HepG2 (cell line): ENCODE measurements at regions not wholly inside any gene's neighbourhood (a gene's known extent, or its start where the extent isn't known, plus 50 kb on each side); places are given as distances from the start of the nearest gene placed in this dataset.

Source experiments
- ATAC-seq: fragments of 200-7000 bp; cut with Tn5 transposase; 3 replicates; pipeline ENCODE4 v1.9.1; 2020; ENCODE audit warnings: mild to moderate bottlenecking, moderate library complexity
- BruUV-seq: library from RNA; stranded (reverse); fragments of 400-500 nt; replicated peaks from 2 replicates; lab custom pipeline; 2021; lab: Mats Ljungman, UMichigan
- CTCF ChIA-PET: fragments of 300-600 bp; formaldehyde crosslinking; extraction: SDS; loops from one replicate; lab custom pipeline; 2021; ENCODE audit warnings: low total read pairs, inconsistent platforms, low intra/inter-chr PET ratio; lab: Yijun Ruan, JAX
- POLR2A ChIA-PET: fragments of 350-600 bp; sonication (Branson Sonifier 250); formaldehyde crosslinking; loops from one replicate; lab custom pipeline; 2020; ENCODE audit warnings: antibody characterized with exemption, inconsistent platforms; lab: Yijun Ruan, JAX
- DNase-seq: peaks from one replicate; pipeline ENCODE4 v3.0.0-alpha.2; 2015; ENCODE audit warnings: low spot score
- FAIRE-seq: peaks from 3 replicates; lab custom pipeline; 2011; peaks lifted over from hg19 to GRCh38; lab: Jason Lieb, UNC
- H2AFZ ChIP-seq: one replicate; pipeline ENCODE4 v1.6.1; 2011; ENCODE audit warnings: low read length, inconsistent platforms
- H3K27ac ChIP-seq: fragments of 300-600 bp; 3 replicates; pipeline ENCODE4 v1.8.0; 2011; ENCODE audit warnings: mixed run types, mild to moderate bottlenecking, mixed read lengths, low read length, inconsistent platforms; ENCODE audit not compliant: insufficient read depth; ENCODE audit errors: extremely low read length
- H3K27me3 ChIP-seq, 2 experiments: fragments of 200-600 bp in 1 of 2; 2 replicates in 1 of 2; 3 replicates in 1 of 2; pipeline versions ENCODE4 v1.6.0 to v1.8.0; 2011; ENCODE audit warnings: low read length in 2 of 2, mild to moderate bottlenecking in 2 of 2, moderate library complexity in 2 of 2, inconsistent platforms in 1 of 2; ENCODE audit not compliant: insufficient read depth in 2 of 2, control insufficient read depth in 1 of 2
- H3K36me3 ChIP-seq, 2 experiments: fragments of 200-600 bp in 1 of 2; replicated peaks in 1 of 2; 2 replicates in 1 of 2; 3 replicates in 1 of 2; pipeline versions ENCODE4 v1.5.1 to v1.8.0; 2011; ENCODE audit warnings: low read length in 2 of 2, inconsistent platforms in 1 of 2; ENCODE audit not compliant: insufficient read depth in 2 of 2, control insufficient read depth in 1 of 2
- H3K4me1 ChIP-seq: 2 replicates; pipeline ENCODE4 v1.5.1; 2012; ENCODE audit warnings: low read length, inconsistent platforms; ENCODE audit not compliant: insufficient read depth
- H3K4me2 ChIP-seq: 2 replicates; pipeline ENCODE4 v1.6.0; 2011; ENCODE audit warnings: low read depth, low read length, inconsistent platforms
- H3K4me3 ChIP-seq, 3 experiments: fragments of 200-600 bp in 1 of 3; sonication (generic), shearing (Covaris generic) in 1 of 3; replicated peaks in 1 of 3; 2 replicates each; pipeline ENCODE4 v1.5.1; 2011 to 2016; ENCODE audit warnings: low read length in 3 of 3, inconsistent platforms in 2 of 3, low read depth in 2 of 3, mild to moderate bottlenecking in 2 of 3, control low read depth in 1 of 3, mixed read lengths in 1 of 3; ENCODE audit not compliant: insufficient read depth in 1 of 3
- H3K79me2 ChIP-seq: one replicate; pipeline ENCODE4 v1.6.1; 2011; ENCODE audit warnings: low read length, inconsistent platforms; ENCODE audit not compliant: insufficient read depth
- H3K9ac ChIP-seq: 2 replicates; pipeline ENCODE4 v1.6.0; 2011; ENCODE audit warnings: mild to moderate bottlenecking, low read depth, low read length, inconsistent platforms; ENCODE audit not compliant: insufficient read depth
- H3K9me3 ChIP-seq: 2 replicates; pipeline ENCODE4 v1.5.1; 2012; ENCODE audit warnings: mild to moderate bottlenecking, low read length
- H4K20me1 ChIP-seq: 2 replicates; pipeline ENCODE4 v1.6.0; 2011; ENCODE audit warnings: inconsistent platforms, mild to moderate bottlenecking, low read length, moderate library complexity; ENCODE audit not compliant: insufficient read depth
- MED8 ChIP-seq: sonication (generic); formaldehyde crosslinking; IDR thresholded peaks from 2 replicates; pipeline ENCODE4 v1.8.1; 2023; ENCODE audit warnings: mild to moderate bottlenecking, missing genetic modification reagents; ENCODE audit not compliant: insufficient replicate concordance
- NCOA5 ChIP-seq: sonication (generic); formaldehyde crosslinking; IDR thresholded peaks from 2 replicates; pipeline ENCODE4 v1.4.0; 2020; ENCODE audit warnings: missing genetic modification reagents
- PAF1 ChIP-seq: IDR thresholded peaks from 2 replicates; pipeline ENCODE4 v1.6.1; 2016; ENCODE audit warnings: missing genetic modification reagents, missing compliant biosample characterization
- TBL1XR1 ChIP-seq: fragments of 150-350 bp; IDR thresholded peaks from 2 replicates; pipeline ENCODE4 v1.6.1; 2014; ENCODE audit warnings: borderline replicate concordance, low read length; ENCODE audit not compliant: partially characterized antibody
- ZBTB44 ChIP-seq: sonication (generic); formaldehyde crosslinking; IDR thresholded peaks from 2 replicates; pipeline ENCODE4 v1.4.0; 2020; ENCODE audit warnings: missing genetic modification reagents
- ZFP91 ChIP-seq: sonication (generic); formaldehyde crosslinking; IDR thresholded peaks from 2 replicates; pipeline ENCODE4 v1.9.0; 2022; ENCODE audit warnings: missing genetic modification reagents, mild to moderate bottlenecking, borderline replicate concordance
- ZNF253 ChIP-seq: sonication (generic); formaldehyde crosslinking; IDR thresholded peaks from 2 replicates; pipeline ENCODE4 v1.8.0; 2022; ENCODE audit warnings: mild to moderate bottlenecking, missing genetic modification reagents, borderline replicate concordance
- ZNF878 ChIP-seq: sonication (generic); formaldehyde crosslinking; IDR thresholded peaks from 2 replicates; pipeline ENCODE4 v1.8.1; 2023; ENCODE audit warnings: mild to moderate bottlenecking, missing genetic modification reagents, moderate library complexity
- WGBS: methylation state at CpG from one replicate; pipeline ENCODE4 v1.1.6; 2017; ENCODE audit warnings: low lambda C conversion rate; 5-methylcytosine and 5-hydroxymethylcytosine counted together
- in situ Hi-C: cut with HindIII; loops from 2 replicates; pipeline ENCODE4 v1.10.0; 2017; ENCODE audit warnings: low pct_unique_long_range_greater_than_20kb; ENCODE audit not compliant: extremely low pct_ligation_motif_present
- intact Hi-C: fragments of 100-400 bp; cut with micrococcal nuclease; formaldehyde crosslinking; loops from one replicate; pipeline ENCODE4 v1.10.0; 2022; ENCODE audit not compliant: unreplicated experiment

GRCh38 chr4:189870511-189871234, 70.0 kb upstream of the FRG1 start:
- no peak overlapping the region for H3K27ac ChIP-seq
- no peaks in the 10 kb centered on the region for H3K9me3 ChIP-seq
- H3K9ac ChIP-seq, result no peak overlapping the region
- intact Hi-C loops, result no loop called here
- ATAC-seq (no peak), DNase-seq (no peak), FAIRE-seq (no peak)
- H3K79me2 ChIP-seq, result no peaks in the 10 kb centered on the region
- no peaks in the 10 kb centered on the region for H4K20me1 ChIP-seq
- no peaks in the 10 kb centered on the region for H3K36me3 ChIP-seq
- WGBS, result 11% methylated on average over 5 of the region's 9 CpGs
- CTCF ChIA-PET, result no interaction called here
- POLR2A ChIA-PET, result no interaction called here
- H3K27me3 ChIP-seq, result 0 out of 5 replicates have a peak, but pooled peaks cover 0 to 1% of the 10 kb centered on the region in 2 experiments
- BruUV-seq, result no TSS peak
- no peaks in the 10 kb centered on the region for H3K4me1 ChIP-seq
- no peak overlapping the region for H3K4me2 ChIP-seq
- H3K4me3 ChIP-seq, result no peak overlapping the region
- no peak for TF ChIP-seq PAF1 (CRISPR knock-in tag)
- no peak overlapping the region for H2AFZ ChIP-seq
- in situ Hi-C loops, result no loop called here

- ATAC-seq (no peak), FAIRE-seq (no peak), DNase-seq (no peak)
- intact Hi-C loops (no loop called here), in situ Hi-C loops (no loop called here)
- Histone ChIP-seq H3K9ac (no peak overlapping the region), H3K4me3 (no peak overlapping the region), H3K4me2 (no peak overlapping the region), H3K9me3 (no peaks in the 10 kb centered on the region), H4K20me1 (no peaks in the 10 kb centered on the region), H2AFZ (no peak overlapping the region), H3K27ac (no peak overlapping the region), H3K27me3 (0 out of 5 replicates have a peak, but pooled peaks cover 0 to 1% of the 10 kb centered on the region in 2 experiments), H3K4me1 (no peaks in the 10 kb centered on the region), H3K79me2 (no peaks in the 10 kb centered on the region), H3K36me3 (no peaks in the 10 kb centered on the region)
- POLR2A ChIA-PET, result no interaction called here
- BruUV-seq, result no TSS peak
- CTCF ChIA-PET, result no interaction called here
- 18% methylated on average over 2 of the region's 2 CpGs for WGBS
- TF ChIP-seq MED8 (CRISPR knock-in tag) (no peak), ZNF253 (CRISPR knock-in tag) (no peak), ZNF878 (no peak), ZBTB44 (CRISPR knock-in tag) (no peak), TBL1XR1 (no peak), NCOA5 (CRISPR knock-in tag) (no peak), ZFP91 (CRISPR knock-in tag) (no peak)
These were observed 66.1 kb upstream of the FRG1 start for GRCh38 chr4:189874591-189874990.
